Body of pancreas (tissue), 4 donors: ENCODE measurements at regions not wholly inside any gene's neighbourhood (a gene's known extent, or its start where the extent isn't known, plus 50 kb on each side); places are given as distances from the start of the nearest gene placed in this dataset.

ENCODE experiments used
- ATAC-seq: fragments of 150-250 bp; one replicate; pipeline ENCODE4 v1.9.1; 2016
- DNase-seq, 4 donors: peaks; one replicate each; pipeline ENCODE4 v3.0.0-alpha.2; 2019
- H3K27ac ChIP-seq, 4 donors: fragments of 200-600 bp; sonication (generic); 1 replicate in 3 of 4; 2 replicates in 1 of 4; pipeline versions ENCODE4 v1.5.1 to v1.6.1; 2016 to 2019; ENCODE audit warnings: mild to moderate bottlenecking in 1 of 4, mixed read lengths in 1 of 4, moderate library complexity in 1 of 4
- H3K27me3 ChIP-seq, 2 donors: fragments of 200-600 bp; sonication (generic); one replicate each; pipeline ENCODE4 v1.6.0; 2016; ENCODE audit warnings: mild to moderate bottlenecking in 1 of 2
- H3K36me3 ChIP-seq, 2 donors: fragments of 200-600 bp; sonication (generic); replicated peaks in 1 of 2; 2 replicates each; pipeline ENCODE4 v1.5.1; 2016; ENCODE audit warnings: low read depth in 2 of 2; ENCODE audit not compliant: insufficient read depth in 1 of 2
- H3K4me1 ChIP-seq: fragments of 200-600 bp; sonication (generic); one replicate; pipeline ENCODE4 v1.6.0; 2016
- H3K4me3 ChIP-seq, 2 donors: fragments of 200-600 bp; sonication (generic); 1 replicate in 1 of 2; 2 replicates in 1 of 2; pipeline ENCODE4 v1.5.1; 2016 to 2019
- H3K9me3 ChIP-seq, 3 donors: fragments of 200-600 bp; sonication (generic); 1 replicate in 2 of 3; 2 replicates in 1 of 3; pipeline ENCODE4 v1.5.1; 2016
- CTCF ChIP-seq, 7 experiments: fragments of 450-650 bp in 4 of 7; fragments of 200-600 bp in 3 of 7; sonication (generic) in 3 of 7; IDR thresholded peaks; one replicate each; pipeline ENCODE4 v1.5.1; 2016 to 2019; ENCODE audit warnings: antibody characterized with exemption in 7 of 7
- POLR2A ChIP-seq, 3 donors: fragments of 450-650 bp; IDR thresholded peaks; one replicate each; pipeline ENCODE4 v1.6.1; 2016; ENCODE audit warnings: antibody characterized with exemption in 3 of 3, mild to moderate bottlenecking in 2 of 3
- WGBS, 2 donors: methylation state at CpG; one replicate each; pipeline ENCODE4 v1.1.5; 2017; 5-methylcytosine and 5-hydroxymethylcytosine counted together
- intact Hi-C: fragments of 100-400 bp; cut with DNase I; formaldehyde crosslinking; loops from one replicate; pipeline ENCODE4 v1.15.1; 2023

- no peak overlapping the region for H3K27ac ChIP-seq
- no peaks in the 10 kb centered on the region for H3K27me3 ChIP-seq
- DNase-seq = no peak
- no peaks in the 10 kb centered on the region for H3K4me1 ChIP-seq
- no peak for TF ChIP-seq CTCF (IDR thresholded peaks at IDR 0.05)
- no peak for TF ChIP-seq POLR2A (IDR thresholded peaks at IDR 0.05)
- intact Hi-C loops = no loop called here
- WGBS, 2 donors = 77 to 85% methylated on average over 8 of the region's 8 CpGs
- no peak for ATAC-seq
- H3K4me3 ChIP-seq = no peak overlapping the region
- no peaks in the 10 kb centered on the region for H3K36me3 ChIP-seq
- H3K9me3 ChIP-seq = no peaks in the 10 kb centered on the region
Observed at GRCh38 chr11:76284161-76284560, 77.9 kb upstream of the WNT11 start.

- H3K9me3 ChIP-seq = no peaks in the 10 kb centered on the region
- H3K4me1 ChIP-seq = no peaks in the 10 kb centered on the region
- no peaks in the 10 kb centered on the region for H3K27me3 ChIP-seq
- intact Hi-C loops = no loop called here
- TF ChIP-seq CTCF (IDR thresholded peaks at IDR 0.05) = no peak
- no peak for TF ChIP-seq POLR2A (IDR thresholded peaks at IDR 0.05)
- no peak overlapping the region for H3K27ac ChIP-seq
- 76 to 85% methylated on average over 8 to 10 of the region's 10 CpGs for WGBS, 2 donors
- DNase-seq (no peak), ATAC-seq (no peak)
- no peak overlapping the region for H3K4me3 ChIP-seq
- H3K36me3 ChIP-seq = no peaks in the 10 kb centered on the region
Observed at GRCh38 chr11:76282811-76283595, 76.7 kb upstream of the WNT11 start.

GRCh38 chr11:76282172-76282571 lies 75.9 kb upstream of the WNT11 start:
- no peaks in the 10 kb centered on the region for H3K4me1 ChIP-seq
- intact Hi-C loops = no loop called here
- no peaks in the 10 kb centered on the region for H3K27me3 ChIP-seq
- no peaks in the 10 kb centered on the region for H3K9me3 ChIP-seq
- DNase-seq (no peak), ATAC-seq (no peak)
- 81 to 84% methylated on average over 14 of the region's 14 CpGs for WGBS, 2 donors
- no peak overlapping the region for H3K27ac ChIP-seq
- H3K36me3 ChIP-seq = no peaks in the 10 kb centered on the region
- no peak overlapping the region for H3K4me3 ChIP-seq
- TF ChIP-seq POLR2A (IDR thresholded peaks at IDR 0.05) (no peak), CTCF (IDR thresholded peaks at IDR 0.05) (no peak)

- DNase-seq (no peak), ATAC-seq (no peak)
- intact Hi-C loops = no loop called here
- H3K27me3 ChIP-seq = no peaks in the 10 kb centered on the region
- H3K9me3 ChIP-seq = no peaks in the 10 kb centered on the region
- no peaks in the 10 kb centered on the region for H3K4me1 ChIP-seq
- no peak overlapping the region for H3K4me3 ChIP-seq
- TF ChIP-seq CTCF (IDR thresholded peaks at IDR 0.05) (no peak), POLR2A (IDR thresholded peaks at IDR 0.05) (no peak)
- H3K27ac ChIP-seq = no peak overlapping the region
- H3K36me3 ChIP-seq = no peaks in the 10 kb centered on the region
- WGBS, 2 donors = 70 to 92% methylated on average over 2 to 4 of the region's 4 CpGs
Observed at GRCh38 chr11:76281558-76281906, 75.2 kb upstream of the WNT11 start.
